Ovary (tissue), 3 donors: ENCODE measurements at regions not wholly inside any gene's neighbourhood (a gene's known extent, or its start where the extent isn't known, plus 50 kb on each side); places are given as distances from the start of the nearest gene placed in this dataset.

ENCODE experiments used
- EP300 ChIP-seq: sonication (generic); formaldehyde crosslinking; IDR thresholded peaks from one replicate; pipeline ENCODE4 v1.6.1; 2017; ENCODE audit warnings: antibody characterized with exemption
- POLR2A ChIP-seq: fragments of 450-650 bp; IDR thresholded peaks from one replicate; pipeline ENCODE4 v1.6.1; 2017; ENCODE audit warnings: antibody characterized with exemption, mild to moderate bottlenecking, moderate library complexity
- TF ChIP-seq, protein P1 (sequence below), 3 donors: fragments of 450-650 bp in 2 of 3; fragments of 200-600 bp in 1 of 3; IDR thresholded peaks; one replicate each; pipeline versions ENCODE4 v1.5.1 to v1.8.0; 2016 to 2022; ENCODE audit warnings: antibody characterized with exemption in 3 of 3, mild to moderate bottlenecking in 1 of 3
- donor health status: DM: no; HTN: no; CAD: no.

DNA sequence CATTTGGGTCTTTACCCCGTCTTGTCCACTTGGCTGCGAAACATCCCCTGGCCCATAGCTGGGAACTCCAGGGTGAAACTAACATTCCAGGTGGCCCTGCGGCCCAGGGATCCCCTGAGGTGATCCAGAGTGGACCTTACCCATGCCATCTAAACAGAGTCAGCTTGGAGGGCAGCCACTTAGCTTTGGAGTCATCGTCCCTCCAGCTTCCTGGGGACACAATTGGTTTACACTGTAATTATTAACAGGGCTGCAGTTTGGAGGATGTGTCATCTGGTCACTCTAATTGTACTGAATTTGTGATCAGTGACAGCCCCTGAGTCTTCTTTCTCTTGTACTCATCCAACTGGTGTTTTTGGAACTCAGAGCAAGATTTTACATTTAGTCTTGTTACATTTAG is 149.9 kb downstream of the ENGASE start:
- TF ChIP-seq, protein P1, sequence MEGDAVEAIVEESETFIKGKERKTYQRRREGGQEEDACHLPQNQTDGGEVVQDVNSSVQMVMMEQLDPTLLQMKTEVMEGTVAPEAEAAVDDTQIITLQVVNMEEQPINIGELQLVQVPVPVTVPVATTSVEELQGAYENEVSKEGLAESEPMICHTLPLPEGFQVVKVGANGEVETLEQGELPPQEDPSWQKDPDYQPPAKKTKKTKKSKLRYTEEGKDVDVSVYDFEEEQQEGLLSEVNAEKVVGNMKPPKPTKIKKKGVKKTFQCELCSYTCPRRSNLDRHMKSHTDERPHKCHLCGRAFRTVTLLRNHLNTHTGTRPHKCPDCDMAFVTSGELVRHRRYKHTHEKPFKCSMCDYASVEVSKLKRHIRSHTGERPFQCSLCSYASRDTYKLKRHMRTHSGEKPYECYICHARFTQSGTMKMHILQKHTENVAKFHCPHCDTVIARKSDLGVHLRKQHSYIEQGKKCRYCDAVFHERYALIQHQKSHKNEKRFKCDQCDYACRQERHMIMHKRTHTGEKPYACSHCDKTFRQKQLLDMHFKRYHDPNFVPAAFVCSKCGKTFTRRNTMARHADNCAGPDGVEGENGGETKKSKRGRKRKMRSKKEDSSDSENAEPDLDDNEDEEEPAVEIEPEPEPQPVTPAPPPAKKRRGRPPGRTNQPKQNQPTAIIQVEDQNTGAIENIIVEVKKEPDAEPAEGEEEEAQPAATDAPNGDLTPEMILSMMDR (IDR thresholded peaks at IDR 0.05), result no peak
- TF ChIP-seq EP300, result no peak
- no peak for TF ChIP-seq POLR2A
